Suppressor macrophage (primary cell): ENCODE measurements at regions not wholly inside any gene's neighbourhood (a gene's known extent, or its start where the extent isn't known, plus 50 kb on each side); places are given as distances from the start of the nearest gene placed in this dataset.

Source experiments
- DNase-seq, 4 experiments: peaks; one replicate each; pipeline ENCODE4 v3.0.0-alpha.2; 2020 to 2022

DNA sequence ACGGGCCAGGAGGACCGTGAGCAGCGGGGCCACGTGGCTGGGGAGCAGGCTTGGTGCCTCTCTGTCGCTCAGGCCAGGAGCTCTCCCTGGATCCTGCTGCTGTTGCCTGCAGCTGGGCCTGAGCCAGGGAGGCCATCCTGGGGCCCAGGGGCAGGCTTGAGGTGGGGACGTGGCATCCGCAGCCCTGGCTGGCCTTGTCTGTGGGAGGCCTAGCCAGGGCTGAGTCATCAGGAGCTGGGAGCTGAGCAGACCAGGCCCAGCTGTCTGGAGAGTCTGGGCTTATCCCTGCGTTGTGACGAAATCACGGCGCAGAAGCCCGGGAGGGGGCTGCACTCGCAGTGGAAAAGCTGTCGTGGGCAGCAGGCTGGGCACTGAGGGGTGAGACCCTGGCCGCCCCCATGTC lies 138.8 kb upstream of the COL5A1 start:
- DNase-seq = no peak

DNA sequence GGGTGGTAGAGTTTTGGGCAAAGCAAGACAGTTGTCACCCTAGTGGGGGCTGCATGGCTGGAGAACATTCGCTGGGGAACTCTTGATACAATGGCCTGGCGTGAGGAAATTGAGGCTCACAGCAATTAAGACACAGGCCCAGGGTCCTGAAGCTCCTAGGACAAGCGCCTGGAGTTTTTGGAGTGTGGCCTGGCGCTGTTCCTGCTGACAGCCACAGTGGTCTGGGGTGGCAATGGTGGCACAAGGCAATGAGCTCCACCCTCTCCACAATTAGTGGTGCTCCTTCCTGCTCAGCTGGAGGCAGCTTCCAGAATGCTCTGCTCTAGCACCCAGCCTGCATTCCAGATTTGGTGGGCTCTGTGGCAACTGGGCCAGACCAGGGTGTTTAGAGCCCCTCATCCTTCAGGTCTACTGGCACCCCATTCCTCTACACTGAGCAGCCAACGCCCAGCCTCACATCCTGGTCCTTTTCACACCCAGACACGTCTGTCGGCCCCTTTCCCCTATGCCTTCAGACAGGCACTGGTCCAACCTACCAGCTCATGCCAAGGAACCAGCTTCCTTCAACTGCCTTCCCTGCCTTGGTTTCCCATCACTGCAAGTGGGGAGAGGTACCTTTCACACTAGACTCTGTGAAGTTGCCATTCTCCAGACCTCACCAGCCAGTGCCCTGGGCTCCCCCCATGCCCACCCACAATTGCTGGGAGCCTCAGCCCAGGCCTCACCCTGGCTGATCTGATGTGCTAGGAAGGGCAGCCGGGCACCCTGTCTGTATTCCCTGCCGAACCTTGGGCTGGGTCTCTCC lies 138.1 kb upstream of the COL5A1 start:
- DNase-seq = no peak

GRCh38 chr9:134504106-134504385 lies 137.6 kb upstream of the COL5A1 start:
- no peak for DNase-seq

DNA sequence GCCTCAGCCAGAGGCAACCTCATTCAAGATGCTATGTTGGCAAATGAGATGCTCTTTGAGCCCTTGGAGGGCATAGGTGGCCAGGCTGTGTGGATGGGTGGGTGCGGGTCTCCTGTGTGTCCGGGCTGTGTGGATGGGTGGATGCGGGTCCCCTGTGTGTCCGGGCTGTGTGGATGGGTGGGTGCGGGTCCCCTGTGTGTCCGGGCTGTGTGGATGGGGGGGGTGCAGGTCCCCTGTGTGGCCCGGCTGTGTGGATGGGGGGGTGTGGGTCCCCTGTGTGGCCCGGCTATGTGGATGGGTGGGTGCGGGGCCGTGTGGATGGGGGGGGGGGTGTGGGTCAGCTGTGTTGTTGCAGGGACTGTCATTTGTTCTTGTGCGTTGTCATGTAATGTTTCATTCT lies 136.6 kb upstream of the COL5A1 start:
- DNase-seq = no peak

DNA sequence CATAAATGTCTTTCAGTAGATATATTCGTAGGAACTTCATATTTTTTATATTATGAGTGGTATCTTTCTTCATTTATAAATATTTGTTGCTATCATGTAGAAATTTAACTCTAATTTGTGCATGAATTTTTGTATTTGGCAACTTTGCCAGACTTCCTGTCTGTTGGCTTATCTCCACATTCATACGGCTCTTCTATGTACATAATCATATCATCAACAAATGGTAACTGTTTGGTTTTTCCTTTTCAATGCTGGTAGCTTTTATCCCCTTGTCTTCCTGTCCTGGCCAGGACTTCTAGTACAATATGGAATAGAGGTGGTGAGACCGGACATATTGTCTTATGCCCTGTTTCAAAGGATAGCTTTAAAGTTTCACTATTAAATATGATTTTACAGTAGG lies 132.3 kb upstream of the COL5A1 start:
- no peak for DNase-seq

DNA sequence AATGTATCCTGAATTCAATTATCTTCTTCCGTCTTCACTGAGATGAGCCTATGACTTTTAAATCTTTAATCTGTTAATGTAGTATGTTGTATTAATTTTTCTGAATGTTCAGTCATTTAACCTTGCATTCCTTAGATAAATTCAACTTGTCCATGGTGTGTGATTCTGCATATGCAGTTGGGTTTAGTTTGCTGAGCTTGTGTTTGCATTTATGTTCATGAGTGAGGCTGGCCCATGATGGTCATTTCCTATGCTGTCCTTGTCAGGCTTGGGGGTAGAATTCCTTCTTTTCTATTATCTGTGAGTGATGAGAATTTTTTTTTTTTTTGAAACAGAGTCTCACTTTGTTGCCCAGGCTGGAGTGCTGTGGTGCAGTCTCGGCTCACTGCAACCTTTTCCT lies 131.8 kb upstream of the COL5A1 start:
- DNase-seq = no peak

GRCh38 chr9:134514503-134514902 lies 127.1 kb upstream of the COL5A1 start:
- no peak for DNase-seq

DNA sequence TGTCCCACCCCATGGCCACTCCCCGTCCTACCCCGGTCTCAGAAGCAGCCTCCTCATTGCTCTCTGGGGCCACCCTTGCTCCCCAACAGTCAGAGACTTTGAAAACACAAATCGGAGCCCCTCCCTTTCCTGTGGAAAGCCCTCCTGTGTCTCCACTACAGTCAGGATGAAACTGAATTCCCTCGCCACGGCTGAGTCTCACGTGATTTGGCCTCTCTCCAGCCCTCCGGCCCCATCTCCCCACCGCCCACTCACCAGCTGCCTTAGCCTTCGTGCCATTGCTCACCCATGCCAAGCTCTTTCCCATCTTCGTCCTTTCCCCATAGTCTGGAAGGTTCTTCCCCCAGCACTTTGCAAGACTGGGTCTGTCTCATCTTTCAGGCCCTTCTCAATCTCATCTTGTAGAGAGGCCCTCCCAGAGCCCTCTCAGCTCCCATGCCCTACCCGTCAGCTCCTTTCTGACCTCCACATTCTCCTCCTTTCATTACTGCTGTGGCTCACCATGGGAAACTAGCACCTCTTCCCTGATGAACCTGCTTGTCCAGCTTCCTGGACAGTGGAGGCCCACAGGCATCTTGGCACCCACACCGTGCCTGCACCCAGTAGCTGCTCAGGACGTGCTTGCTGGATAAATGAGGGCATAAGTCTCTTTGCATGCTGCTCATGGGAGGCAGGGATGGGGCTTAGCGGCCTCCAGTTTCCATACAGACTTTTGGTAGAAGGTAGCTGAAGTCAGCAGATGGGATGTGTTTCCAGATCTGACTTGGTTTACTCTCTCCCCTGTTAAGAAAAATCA lies 126.4 kb upstream of the COL5A1 start:
- DNase-seq = no peak

DNA sequence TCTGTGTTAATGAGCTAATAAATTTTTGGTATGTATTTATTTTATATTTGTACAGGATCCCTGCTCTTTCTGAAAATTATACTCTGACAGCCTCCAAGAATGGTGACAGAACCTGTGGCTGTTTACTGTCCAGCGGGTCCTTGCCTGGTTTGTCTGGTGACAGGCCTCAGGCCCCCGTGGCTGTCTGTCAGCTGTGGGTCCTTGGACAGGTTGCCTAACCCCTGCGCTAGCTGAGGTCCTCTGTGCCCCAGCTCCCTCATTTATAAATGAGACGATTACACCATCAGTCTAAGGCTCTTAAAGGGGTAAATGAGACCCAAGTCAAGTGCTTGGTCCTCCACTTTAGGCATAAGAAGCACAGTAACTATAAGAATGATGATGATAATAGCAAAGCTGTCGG lies 125.1 kb upstream of the COL5A1 start:
- no peak for DNase-seq

- DNase-seq = no peak
These were observed 124.4 kb upstream of the COL5A1 start for GRCh38 chr9:134517069-134517680.

GRCh38 chr9:134518004-134518606 lies 123.5 kb upstream of the COL5A1 start:
- DNase-seq = no peak

DNA sequence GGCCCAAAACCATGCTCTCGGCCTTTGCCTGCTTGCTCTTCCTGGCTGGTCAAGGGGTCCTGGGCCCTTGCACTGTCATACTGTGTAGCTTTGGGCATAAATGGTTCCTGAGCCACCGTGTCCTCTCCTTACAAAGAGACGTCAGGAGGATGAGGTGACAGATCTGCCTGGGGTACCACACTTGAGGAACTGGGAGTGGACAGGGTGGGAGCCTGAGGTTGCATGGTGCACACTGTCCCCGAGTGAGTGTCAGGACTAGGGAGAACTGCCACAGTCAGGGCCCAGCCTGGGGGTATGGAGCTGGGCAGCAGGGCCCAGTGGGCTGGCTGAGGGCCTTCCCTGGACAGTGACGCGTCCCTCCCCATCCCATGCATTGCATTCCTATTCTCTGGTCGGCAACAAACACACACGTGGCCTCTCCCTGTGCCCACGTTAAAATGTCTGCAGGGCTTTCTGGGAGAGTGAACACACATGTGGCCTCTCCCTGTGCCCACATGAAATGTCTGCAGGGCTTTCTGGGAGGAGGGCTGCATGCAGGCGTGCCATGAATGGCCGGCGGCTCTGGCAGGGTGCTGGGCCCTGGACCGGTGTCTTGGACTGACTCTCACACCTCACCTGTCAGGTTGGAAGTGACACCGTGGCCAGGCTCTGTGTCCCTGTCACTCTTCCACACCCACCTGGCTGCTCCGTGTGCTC lies 122.1 kb upstream of the COL5A1 start:
- DNase-seq = no peak

- DNase-seq = no peak
These were observed 119.6 kb upstream of the COL5A1 start for GRCh38 chr9:134521817-134522501.

DNA sequence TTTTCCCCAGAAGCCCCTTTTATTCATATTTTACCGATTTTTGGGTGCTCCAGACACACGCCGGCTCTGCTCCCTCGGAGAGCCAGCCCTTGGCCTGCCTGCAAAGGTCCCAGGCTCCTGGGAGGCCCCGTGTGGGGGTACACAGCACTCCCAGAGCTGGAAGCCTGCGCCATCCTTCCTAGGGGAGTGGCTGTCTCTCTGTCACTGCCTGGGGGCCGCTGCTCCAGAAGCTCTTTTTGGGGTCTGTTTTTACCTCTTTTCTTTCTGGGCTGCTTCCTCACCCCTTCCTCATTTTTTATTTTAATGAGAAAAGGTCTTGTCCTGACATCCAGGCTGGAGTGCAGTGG lies 119.1 kb upstream of the COL5A1 start:
- no peak for DNase-seq

GRCh38 chr9:134522976-134523375 lies 118.6 kb upstream of the COL5A1 start:
- no peak for DNase-seq

GRCh38 chr9:134525070-134525815 lies 116.4 kb upstream of the COL5A1 start:
- no peak for DNase-seq

DNA sequence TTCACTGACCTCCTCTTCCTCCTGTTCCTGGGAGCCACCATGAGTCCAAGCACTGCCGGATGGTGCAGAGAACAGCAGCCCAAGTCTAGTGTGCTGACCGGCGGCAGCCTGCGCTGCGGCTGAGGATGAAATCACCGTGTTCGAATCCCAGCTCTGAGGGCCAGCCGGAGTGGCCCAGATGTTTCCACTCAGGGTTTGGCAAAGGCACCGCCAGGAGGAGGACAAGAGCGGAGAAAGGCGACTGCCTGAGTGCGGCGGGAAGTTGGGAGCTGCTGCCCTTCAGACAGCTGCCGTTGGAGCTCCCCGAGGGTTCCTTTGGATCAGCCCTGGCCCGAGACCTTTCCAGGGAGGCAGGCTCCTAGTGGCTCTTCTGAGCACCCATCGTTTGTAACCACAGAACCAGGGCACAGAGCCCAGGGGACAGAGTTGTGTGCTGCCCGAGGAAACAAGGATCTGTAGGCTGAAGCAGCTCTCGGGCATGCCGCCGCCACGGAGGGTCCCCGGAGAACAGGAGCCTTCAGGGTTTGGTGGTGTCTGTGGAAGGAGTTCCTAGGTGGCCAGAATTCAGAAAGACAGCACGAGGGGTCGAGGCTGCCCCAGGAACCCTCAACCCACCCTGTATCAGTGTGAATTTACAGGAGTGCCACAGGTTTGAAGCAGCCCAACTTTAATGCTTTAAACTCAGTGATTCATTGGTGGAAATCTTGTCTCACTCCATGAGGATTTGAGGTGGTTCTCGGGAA lies 115.6 kb upstream of the COL5A1 start:
- no peak for DNase-seq

DNA sequence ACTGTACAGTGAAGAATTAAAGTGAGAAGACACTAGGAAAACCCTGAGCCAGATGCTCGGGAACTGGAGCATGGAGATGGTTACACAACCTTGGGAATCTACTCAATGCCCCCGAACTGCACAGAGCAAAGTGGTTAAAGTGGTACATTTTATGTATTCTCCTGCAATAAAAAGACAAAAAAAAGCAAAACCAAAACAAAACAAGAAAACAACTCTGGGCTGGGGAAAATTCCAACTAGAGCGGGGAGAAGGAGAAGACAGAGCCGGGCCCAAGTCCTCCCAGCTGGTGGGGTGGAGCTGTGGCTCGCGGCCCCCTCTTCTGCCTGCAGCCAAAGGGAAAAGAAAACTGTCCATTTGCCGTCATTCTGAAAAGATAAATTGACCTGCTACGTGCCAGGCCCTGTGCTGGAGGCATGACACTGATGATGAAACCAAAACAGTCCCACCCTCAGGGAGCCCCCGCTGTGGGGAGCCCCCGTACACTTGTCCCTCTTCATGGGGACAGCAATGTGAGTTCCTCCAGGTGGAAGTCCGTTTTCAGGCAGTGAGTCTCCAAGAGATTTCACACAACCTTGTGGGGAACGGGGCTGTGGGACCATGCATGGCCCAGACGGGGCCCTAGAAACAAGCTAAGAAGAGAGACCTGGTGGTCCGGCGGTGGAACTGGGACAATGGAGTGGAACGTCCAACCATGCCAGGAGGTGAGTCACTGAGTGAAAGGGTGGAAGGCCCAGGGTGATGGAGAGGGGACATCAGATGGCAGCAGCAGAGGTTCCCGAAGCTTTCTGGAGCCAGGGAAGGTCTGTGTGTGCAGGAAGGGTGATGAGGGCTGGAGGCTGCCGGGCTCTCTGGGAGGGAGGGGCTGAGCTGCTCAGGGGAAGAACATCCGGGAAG lies 114.8 kb upstream of the COL5A1 start:
- no peak for DNase-seq

- DNase-seq = no peak
These were observed 110.9 kb upstream of the COL5A1 start for GRCh38 chr9:134530724-134531123.
